HG02852 (cell line): ENCODE measurements at regions not wholly inside any gene's neighbourhood (a gene's known extent, or its start where the extent isn't known, plus 50 kb on each side); places are given as distances from the start of the nearest gene placed in this dataset.
"Not testable (repeated sequence)": the region's sequence is repeated elsewhere in the genome, so short reads cannot be mapped to it uniquely, and the experiment has no call there.

Experiments used
- ATAC-seq: cut with Tn5 transposase; IDR thresholded peaks from one replicate; pipeline ENCODE4 v1.9.1; 2021; ENCODE audit warnings: mild to moderate bottlenecking, moderate library complexity; ENCODE audit not compliant: unreplicated experiment

- no peak for ATAC-seq
These were observed 232.6 kb upstream of the AUTS2 start for GRCh38 chr7:69365651-69366192.

GRCh38 chr7:69367780-69368179, 230.5 kb upstream of the AUTS2 start:
- ATAC-seq, result no peak

GRCh38 chr7:69373171-69374043, 224.9 kb upstream of the AUTS2 start:
- ATAC-seq, result no peak

- ATAC-seq, result no peak
These were observed 224.2 kb upstream of the AUTS2 start for GRCh38 chr7:69374044-69374425.

GRCh38 chr7:69377191-69377590, 221.1 kb upstream of the AUTS2 start:
- ATAC-seq, result no peak

- no peak for ATAC-seq
These were observed 209.7 kb upstream of the AUTS2 start for GRCh38 chr7:69388452-69389137.

- no peak for ATAC-seq
These were observed 209.1 kb upstream of the AUTS2 start for GRCh38 chr7:69389216-69389615.

GRCh38 chr7:69393912-69394311, 204.4 kb upstream of the AUTS2 start:
- ATAC-seq, result not testable (repeated sequence)

- no peak for ATAC-seq
These were observed 203.1 kb upstream of the AUTS2 start for GRCh38 chr7:69395061-69395714.

- ATAC-seq, result no peak
These were observed 199.3 kb upstream of the AUTS2 start for GRCh38 chr7:69398986-69399385.

- ATAC-seq, result no peak
These were observed 198.9 kb upstream of the AUTS2 start for GRCh38 chr7:69399401-69399800.

GRCh38 chr7:69402696-69403095, 195.6 kb upstream of the AUTS2 start:
- ATAC-seq, result no peak

- ATAC-seq, result no peak
These were observed 195.1 kb upstream of the AUTS2 start for GRCh38 chr7:69403169-69403568.

GRCh38 chr7:69411018-69411417, 187.3 kb upstream of the AUTS2 start:
- ATAC-seq, result no peak

GRCh38 chr7:69411466-69411865, 186.8 kb upstream of the AUTS2 start:
- ATAC-seq, result no peak

GRCh38 chr7:69412331-69413146, 185.7 kb upstream of the AUTS2 start:
- ATAC-seq, result peak; percentile 81

GRCh38 chr7:69414555-69414954, 183.7 kb upstream of the AUTS2 start:
- no peak for ATAC-seq

- no peak for ATAC-seq
These were observed 179.2 kb upstream of the AUTS2 start for GRCh38 chr7:69418869-69419670.

GRCh38 chr7:69419934-69420333, 178.3 kb upstream of the AUTS2 start:
- no peak for ATAC-seq

GRCh38 chr7:69422574-69422985, 175.7 kb upstream of the AUTS2 start:
- no peak for ATAC-seq
